ENCODE measurements at regions not wholly inside any gene's neighbourhood (a gene's known extent, or its start where the extent isn't known, plus 50 kb on each side); places are given as distances from the start of the nearest gene placed in this dataset.

DNA sequence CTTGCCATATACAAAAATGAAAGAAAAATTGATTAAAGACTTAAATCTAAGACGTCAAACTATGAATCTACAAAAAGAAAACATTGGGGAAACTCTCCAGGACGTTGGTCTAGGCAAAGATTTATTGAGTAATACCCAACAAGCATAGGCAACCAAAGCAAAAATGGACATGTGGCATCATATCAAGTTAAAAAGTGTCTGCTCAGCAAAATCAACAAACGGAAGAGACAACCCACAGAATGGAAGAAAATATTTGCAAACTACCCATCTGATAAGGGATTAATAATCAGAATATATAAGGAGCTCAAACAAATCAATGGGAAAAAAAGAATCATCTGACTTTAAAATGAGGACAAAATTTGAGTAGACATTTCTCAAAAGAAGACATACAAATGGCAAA is 160.9 kb downstream of the DCLK3 start:
- TF ChIP-seq CTCF (conservative IDR thresholded peaks at IDR 0.05; ENCODE audit: low read depth, low read length), result no peak
- no peak overlapping the region for H3K4me3 ChIP-seq (ENCODE audit: low read depth, low read length)
- no peak for DNase-seq (ENCODE audit: low read depth)

GRCh38 chr3:36600404-36600803 is 163.9 kb downstream of the DCLK3 start:
- TF ChIP-seq CTCF (conservative IDR thresholded peaks at IDR 0.05; ENCODE audit: low read depth, low read length), result no peak
- DNase-seq (ENCODE audit: low read depth), result no peak
- H3K4me3 ChIP-seq (ENCODE audit: low read depth, low read length), result no peak overlapping the region

All from epithelial cell of proximal tubule (primary cell).